Endothelial cell of umbilical vein (primary cell): ENCODE measurements at regions not wholly inside any gene's neighbourhood (a gene's known extent, or its start where the extent isn't known, plus 50 kb on each side); places are given as distances from the start of the nearest gene placed in this dataset.

ENCODE experiments used
- BruUV-seq: library from RNA; stranded (reverse); fragments of 400-500 nt; replicated peaks from 2 replicates; lab custom pipeline; 2021; lab: Mats Ljungman, UMichigan
- CTCF ChIA-PET: fragments of 300-600, 350-600 bp; sonication (Branson Sonifier 250); formaldehyde crosslinking; loops from one replicate; lab custom pipeline; 2021; ENCODE audit warnings: antibody characterized with exemption, inconsistent platforms; lab: Charles Lee
- POLR2A ChIA-PET: fragments of 300-600, 350-600 bp; sonication (Branson Sonifier 250); formaldehyde crosslinking; loops from one replicate; lab custom pipeline; 2021; ENCODE audit warnings: antibody characterized with exemption, inconsistent platforms; lab: Charles Lee
- DNase-seq: peaks from one replicate; pipeline ENCODE4 v3.0.0-alpha.2; 2011; ENCODE audit warnings: low read depth, low spot score
- FAIRE-seq: peaks from 2 replicates; lab custom pipeline; 2011; peaks lifted over from hg19 to GRCh38; lab: Jason Lieb, UNC
- H2AFZ ChIP-seq: 2 replicates; pipeline ENCODE4 v1.6.0; 2012; ENCODE audit warnings: low read depth, low read length, control low read depth, inconsistent platforms
- H3K27ac ChIP-seq: 2 replicates; pipeline ENCODE4 v1.5.1; 2011; ENCODE audit warnings: low read depth, mild to moderate bottlenecking, control low read depth, low read length, moderate library complexity; ENCODE audit not compliant: insufficient read depth
- H3K27me3 ChIP-seq, 2 experiments: 2 replicates each; pipeline versions ENCODE4 v1.6.0 to v1.6.1; 2011; ENCODE audit warnings: low read length in 2 of 2, mixed read lengths in 1 of 2; ENCODE audit not compliant: control insufficient read depth in 2 of 2, insufficient read depth in 2 of 2
- H3K36me3 ChIP-seq, 2 experiments: 2 replicates in 1 of 2; 3 replicates in 1 of 2; pipeline ENCODE4 v1.5.1; 2011; ENCODE audit warnings: low read length in 2 of 2, mild to moderate bottlenecking in 1 of 2, moderate library complexity in 1 of 2; ENCODE audit not compliant: control insufficient read depth in 2 of 2, insufficient read depth in 2 of 2; ENCODE audit errors: extremely low read depth in 1 of 2
- H3K4me1 ChIP-seq: 3 replicates; pipeline ENCODE4 v1.5.1; 2011; ENCODE audit warnings: mild to moderate bottlenecking, low read length; ENCODE audit not compliant: control insufficient read depth, insufficient read depth; ENCODE audit errors: extremely low read depth
- H3K4me2 ChIP-seq: 2 replicates; pipeline ENCODE4 v1.6.1; 2011; ENCODE audit warnings: low read length, control low read depth, mixed read lengths; ENCODE audit not compliant: insufficient read depth
- H3K4me3 ChIP-seq, 3 experiments: fragments of 200-600 bp in 1 of 3; sonication (generic), shearing (Covaris generic) in 1 of 3; replicated peaks in 1 of 3; 2 replicates each; pipeline ENCODE4 v1.5.1; 2011 to 2016; ENCODE audit warnings: control low read depth in 3 of 3, low read length in 3 of 3, mild to moderate bottlenecking in 2 of 3, inconsistent platforms in 1 of 3, low read depth in 1 of 3, moderate library complexity in 1 of 3; ENCODE audit not compliant: insufficient read depth in 1 of 3
- H3K79me2 ChIP-seq: 2 replicates; pipeline ENCODE4 v1.6.0; 2012; ENCODE audit warnings: low read length, inconsistent platforms; ENCODE audit not compliant: control insufficient read depth, insufficient read depth
- H3K9ac ChIP-seq: replicated peaks from 2 replicates; pipeline ENCODE3; 2011; ENCODE audit warnings: low read length, control low read depth; ENCODE audit not compliant: insufficient read depth; ENCODE audit errors: extremely low read depth
- H3K9me1 ChIP-seq: replicated peaks from 3 replicates; pipeline ENCODE4 v1.6.0; 2011; ENCODE audit warnings: mild to moderate bottlenecking, low read length; ENCODE audit not compliant: control insufficient read depth, insufficient read depth; ENCODE audit errors: extremely low read depth
- H3K9me3 ChIP-seq: replicated peaks from 2 replicates; pipeline ENCODE4 v1.5.1; 2012; ENCODE audit warnings: low read length, inconsistent platforms; ENCODE audit not compliant: control insufficient read depth, insufficient read depth
- H4K20me1 ChIP-seq: replicated peaks from 2 replicates; pipeline ENCODE3; 2011; ENCODE audit warnings: mild to moderate bottlenecking, low read length; ENCODE audit not compliant: control insufficient read depth, insufficient read depth; ENCODE audit errors: extremely low read depth
- EZH2 ChIP-seq: IDR thresholded peaks from 2 replicates; pipeline ENCODE4 v1.6.1; 2012; ENCODE audit warnings: borderline replicate concordance, low read depth, mild to moderate bottlenecking, moderate library complexity, low read length, inconsistent platforms; ENCODE audit not compliant: severe bottlenecking
- FOS ChIP-seq: IDR thresholded peaks from 2 replicates; pipeline ENCODE4 v1.6.1; 2011; ENCODE audit warnings: mild to moderate bottlenecking, low read length, moderate library complexity, borderline replicate concordance; ENCODE audit not compliant: insufficient read depth
- GATA2 ChIP-seq: IDR thresholded peaks from 2 replicates; pipeline ENCODE4 v1.7.0; 2011; ENCODE audit warnings: low read depth, mild to moderate bottlenecking, moderate library complexity, mixed read lengths, low read length; ENCODE audit not compliant: insufficient read length, insufficient read depth
- JUN ChIP-seq: IDR thresholded peaks from 2 replicates; pipeline ENCODE4 v1.6.1; 2011; ENCODE audit warnings: borderline replicate concordance, low read depth; ENCODE audit not compliant: insufficient read length, insufficient read depth
- MYC ChIP-seq: IDR thresholded peaks from one replicate; pipeline ENCODE4 v1.6.1; 2011; ENCODE audit warnings: mild to moderate bottlenecking, low read depth, low read length
- POLR2A ChIP-seq: IDR thresholded peaks from 2 replicates; pipeline ENCODE4 v1.6.1; 2012; ENCODE audit warnings: low read depth, mild to moderate bottlenecking, control low read depth, low read length
- POLR2AphosphoS5 ChIP-seq: IDR thresholded peaks from 2 replicates; pipeline ENCODE4 v1.6.1; 2012; ENCODE audit warnings: low read depth, mild to moderate bottlenecking, control low read depth, low read length, moderate library complexity; ENCODE audit not compliant: insufficient read depth
- dilution Hi-C: fragments of 300-500 bp; cut with MboI; formaldehyde crosslinking; loops from one replicate; pipeline ENCODE4 v1.15.0; 2019; ENCODE audit warnings: low sequenced_read_pairs; ENCODE audit not compliant: extremely low pct_ligation_motif_present
- intact Hi-C: fragments of 100-400 bp; cut with micrococcal nuclease; formaldehyde crosslinking; loops from one replicate; pipeline ENCODE4 v1.10.0; 2022
- TF ChIP-seq, protein P1 (sequence below), 2 donors: IDR thresholded peaks; 1 replicate in 1 of 2; 2 replicates in 1 of 2; pipeline ENCODE4 v1.5.1; 2011; ENCODE audit warnings: low read length in 2 of 2, mild to moderate bottlenecking in 2 of 2, moderate library complexity in 2 of 2, control low read depth in 1 of 2, inconsistent platforms in 1 of 2, low read depth in 1 of 2; ENCODE audit not compliant: insufficient read depth in 1 of 2; ENCODE audit errors: extremely low read depth in 1 of 2
- TF ChIP-seq, protein P2 (sequence below): IDR thresholded peaks from 2 replicates; pipeline ENCODE4 v1.6.1; 2011; ENCODE audit not compliant: insufficient read depth, insufficient read length

DNA sequence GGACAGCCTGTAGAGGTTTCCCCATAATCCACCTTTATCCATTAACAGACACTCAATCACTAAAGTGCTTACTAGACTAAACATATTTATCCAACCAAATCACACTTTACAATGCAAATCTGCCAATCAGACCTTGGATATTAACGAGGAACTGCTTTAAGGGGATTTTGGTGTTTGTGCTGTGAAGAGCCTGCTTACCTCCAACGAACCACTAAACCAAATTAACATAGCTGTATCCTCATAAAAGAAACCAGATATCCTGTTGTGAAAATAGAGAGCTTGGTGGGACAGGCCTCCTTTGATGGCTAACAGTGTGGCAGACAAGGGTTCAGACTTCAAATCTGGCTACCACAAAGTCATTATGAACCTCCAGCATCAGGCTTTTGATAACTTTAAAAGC is 252.6 kb upstream of the HAND2 start:
- ChIA-PET POLR2A (no interaction called here), CTCF (no interaction called here)
- Histone ChIP-seq H4K20me1 (no peaks in the 10 kb centered on the region), H3K36me3 (no peaks in the 10 kb centered on the region), H3K27ac (no peak overlapping the region), H3K4me3 (no peak overlapping the region), H3K9ac (no peak overlapping the region), H2AFZ (no peak overlapping the region), H3K9me3 (no peaks in the 10 kb centered on the region), H3K4me2 (no peak overlapping the region), H3K4me1 (no peaks in the 10 kb centered on the region), H3K9me1 (no peaks in the 10 kb centered on the region), H3K79me2 (no peaks in the 10 kb centered on the region), H3K27me3 (no peaks in the 10 kb centered on the region)
- no TSS peak for BruUV-seq
- intact Hi-C loops (no loop called here), dilution Hi-C loops (no loop called here)
- DNase-seq = no peak
- TF ChIP-seq POLR2AphosphoS5 (no peak), POLR2A (no peak), FOS (no peak), EZH2 (no peak), GATA2 (no peak), JUN (no peak), MYC (no peak)
- TF ChIP-seq, protein P1, sequence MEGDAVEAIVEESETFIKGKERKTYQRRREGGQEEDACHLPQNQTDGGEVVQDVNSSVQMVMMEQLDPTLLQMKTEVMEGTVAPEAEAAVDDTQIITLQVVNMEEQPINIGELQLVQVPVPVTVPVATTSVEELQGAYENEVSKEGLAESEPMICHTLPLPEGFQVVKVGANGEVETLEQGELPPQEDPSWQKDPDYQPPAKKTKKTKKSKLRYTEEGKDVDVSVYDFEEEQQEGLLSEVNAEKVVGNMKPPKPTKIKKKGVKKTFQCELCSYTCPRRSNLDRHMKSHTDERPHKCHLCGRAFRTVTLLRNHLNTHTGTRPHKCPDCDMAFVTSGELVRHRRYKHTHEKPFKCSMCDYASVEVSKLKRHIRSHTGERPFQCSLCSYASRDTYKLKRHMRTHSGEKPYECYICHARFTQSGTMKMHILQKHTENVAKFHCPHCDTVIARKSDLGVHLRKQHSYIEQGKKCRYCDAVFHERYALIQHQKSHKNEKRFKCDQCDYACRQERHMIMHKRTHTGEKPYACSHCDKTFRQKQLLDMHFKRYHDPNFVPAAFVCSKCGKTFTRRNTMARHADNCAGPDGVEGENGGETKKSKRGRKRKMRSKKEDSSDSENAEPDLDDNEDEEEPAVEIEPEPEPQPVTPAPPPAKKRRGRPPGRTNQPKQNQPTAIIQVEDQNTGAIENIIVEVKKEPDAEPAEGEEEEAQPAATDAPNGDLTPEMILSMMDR (IDR thresholded peaks at IDR 0.05; ENCODE audit: extremely low read depth in 1 of 2, insufficient read depth in 1 of 2, low read depth in 1 of 2, low read length in 2 of 2) = no peak
- TF ChIP-seq, protein P2, sequence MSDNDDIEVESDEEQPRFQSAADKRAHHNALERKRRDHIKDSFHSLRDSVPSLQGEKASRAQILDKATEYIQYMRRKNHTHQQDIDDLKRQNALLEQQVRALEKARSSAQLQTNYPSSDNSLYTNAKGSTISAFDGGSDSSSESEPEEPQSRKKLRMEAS = no peak
- FAIRE-seq = no peak
